Esophagus squamous epithelium (tissue), 4 donors: ENCODE measurements at regions not wholly inside any gene's neighbourhood (a gene's known extent, or its start where the extent isn't known, plus 50 kb on each side); places are given as distances from the start of the nearest gene placed in this dataset.

Experiments used
- POLR2A ChIP-seq, 4 donors: fragments of 450-650 bp; IDR thresholded peaks; one replicate each; pipeline ENCODE4 v1.6.1; 2017; ENCODE audit warnings: antibody characterized with exemption in 4 of 4, mild to moderate bottlenecking in 4 of 4, moderate library complexity in 3 of 4
- TF ChIP-seq, protein P1 (sequence below), 6 experiments: fragments of 450-650 bp in 4 of 6; fragments of 200-600 bp in 2 of 6; sonication (generic) in 2 of 6; IDR thresholded peaks; one replicate each; pipeline ENCODE4 v1.5.1; 2016 to 2019; ENCODE audit warnings: antibody characterized with exemption in 6 of 6, mild to moderate bottlenecking in 4 of 6, moderate library complexity in 4 of 6

- TF ChIP-seq, protein P1, sequence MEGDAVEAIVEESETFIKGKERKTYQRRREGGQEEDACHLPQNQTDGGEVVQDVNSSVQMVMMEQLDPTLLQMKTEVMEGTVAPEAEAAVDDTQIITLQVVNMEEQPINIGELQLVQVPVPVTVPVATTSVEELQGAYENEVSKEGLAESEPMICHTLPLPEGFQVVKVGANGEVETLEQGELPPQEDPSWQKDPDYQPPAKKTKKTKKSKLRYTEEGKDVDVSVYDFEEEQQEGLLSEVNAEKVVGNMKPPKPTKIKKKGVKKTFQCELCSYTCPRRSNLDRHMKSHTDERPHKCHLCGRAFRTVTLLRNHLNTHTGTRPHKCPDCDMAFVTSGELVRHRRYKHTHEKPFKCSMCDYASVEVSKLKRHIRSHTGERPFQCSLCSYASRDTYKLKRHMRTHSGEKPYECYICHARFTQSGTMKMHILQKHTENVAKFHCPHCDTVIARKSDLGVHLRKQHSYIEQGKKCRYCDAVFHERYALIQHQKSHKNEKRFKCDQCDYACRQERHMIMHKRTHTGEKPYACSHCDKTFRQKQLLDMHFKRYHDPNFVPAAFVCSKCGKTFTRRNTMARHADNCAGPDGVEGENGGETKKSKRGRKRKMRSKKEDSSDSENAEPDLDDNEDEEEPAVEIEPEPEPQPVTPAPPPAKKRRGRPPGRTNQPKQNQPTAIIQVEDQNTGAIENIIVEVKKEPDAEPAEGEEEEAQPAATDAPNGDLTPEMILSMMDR (IDR thresholded peaks at IDR 0.05) = no peak
- TF ChIP-seq POLR2A (IDR thresholded peaks at IDR 0.05) = no peak
Measured at GRCh38 chr13:79807554-79807953, 326.6 kb downstream of the NDFIP2 start.
